Fibroblast of skin of abdomen (primary cell): ENCODE measurements at regions not wholly inside any gene's neighbourhood (a gene's known extent, or its start where the extent isn't known, plus 50 kb on each side); places are given as distances from the start of the nearest gene placed in this dataset.
"Not testable (repeated sequence)": the region's sequence is repeated elsewhere in the genome, so short reads cannot be mapped to it uniquely, and the experiment has no call there.

ENCODE experiments used
- DNase-seq: peaks from one replicate; pipeline ENCODE4 v3.0.0-alpha.2; 2013

- peak; percentile 21 for DNase-seq
Measured at GRCh38 chr5:120817044-120817985, 353.2 kb downstream of the PRR16 start.

GRCh38 chr5:120818128-120818527 is 354.0 kb downstream of the PRR16 start:
- DNase-seq = no peak

GRCh38 chr5:120823328-120823727 is 359.2 kb downstream of the PRR16 start:
- DNase-seq = peak; percentile 28

GRCh38 chr5:120831646-120832045 is 367.5 kb downstream of the PRR16 start:
- DNase-seq = not testable (repeated sequence)

GRCh38 chr5:120841830-120842229 is 377.7 kb downstream of the PRR16 start:
- DNase-seq = no peak

- no peak for DNase-seq
Measured at GRCh38 chr5:120843390-120843980, 379.4 kb downstream of the PRR16 start.

- peak; percentile 11 for DNase-seq
Measured at GRCh38 chr5:120848883-120849282, 384.8 kb downstream of the PRR16 start.

GRCh38 chr5:120852222-120852860 is 388.2 kb downstream of the PRR16 start:
- DNase-seq = no peak

GRCh38 chr5:120866997-120867396 is 402.9 kb downstream of the PRR16 start:
- no peak for DNase-seq

GRCh38 chr5:120869831-120870230 is 405.7 kb downstream of the PRR16 start:
- DNase-seq = no peak

- DNase-seq = peak; percentile 20
Measured at GRCh38 chr5:120872297-120872696, 408.2 kb downstream of the PRR16 start.

- peak; percentile 13 for DNase-seq
Measured at GRCh38 chr5:120873083-120873482, 409.0 kb downstream of the PRR16 start.

- DNase-seq = no peak
Measured at GRCh38 chr5:120874081-120874862, 410.2 kb downstream of the PRR16 start.

GRCh38 chr5:120882038-120882775 is 418.1 kb downstream of the PRR16 start:
- DNase-seq = no peak

GRCh38 chr5:120886351-120886860 is 422.3 kb downstream of the PRR16 start:
- DNase-seq = no peak

- no peak for DNase-seq
Measured at GRCh38 chr5:120895660-120896059, 431.6 kb downstream of the PRR16 start.

- peak; percentile 6 for DNase-seq
Measured at GRCh38 chr5:120901199-120901598, 437.1 kb downstream of the PRR16 start.

- DNase-seq = no peak
Measured at GRCh38 chr5:120907953-120908352, 443.9 kb downstream of the PRR16 start.

- DNase-seq = no peak
Measured at GRCh38 chr5:120910629-120911028, 446.5 kb downstream of the PRR16 start.

- no peak for DNase-seq
Measured at GRCh38 chr5:120913396-120913795, 449.3 kb downstream of the PRR16 start.

GRCh38 chr5:120917214-120917758 is 453.2 kb downstream of the PRR16 start:
- DNase-seq = no peak
